Suprapubic skin (tissue), 4 donors: ENCODE measurements at regions not wholly inside any gene's neighbourhood (a gene's known extent, or its start where the extent isn't known, plus 50 kb on each side); places are given as distances from the start of the nearest gene placed in this dataset.

Source experiments
- DNase-seq, 2 donors: peaks; one replicate each; pipeline ENCODE4 v3.0.0-alpha.2; 2019; ENCODE audit warnings: low spot score in 2 of 2
- H3K27ac ChIP-seq: fragments of 200-600 bp; sonication (generic); one replicate; pipeline ENCODE4 v1.5.1; 2019
- H3K27me3 ChIP-seq: fragments of 200-600 bp; sonication (generic); one replicate; pipeline ENCODE4 v1.5.1; 2019
- H3K36me3 ChIP-seq: fragments of 200-600 bp; sonication (generic); one replicate; pipeline ENCODE4 v1.5.1; 2019
- H3K4me1 ChIP-seq: fragments of 200-600 bp; sonication (generic); one replicate; pipeline ENCODE4 v1.5.1; 2019
- H3K4me3 ChIP-seq: fragments of 200-600 bp; sonication (generic); one replicate; pipeline ENCODE4 v1.5.1; 2019; ENCODE audit warnings: mild to moderate bottlenecking
- H3K9me3 ChIP-seq: fragments of 200-600 bp; sonication (generic); one replicate; pipeline ENCODE4 v1.5.1; 2019
- EP300 ChIP-seq: sonication (generic); formaldehyde crosslinking; IDR thresholded peaks from one replicate; pipeline ENCODE4 v1.6.1; 2017; ENCODE audit warnings: antibody characterized with exemption
- POLR2A ChIP-seq, 2 donors: fragments of 450-650 bp; IDR thresholded peaks; one replicate each; pipeline ENCODE4 v1.6.1; 2017; ENCODE audit warnings: antibody characterized with exemption in 2 of 2, mild to moderate bottlenecking in 2 of 2, moderate library complexity in 2 of 2
- POLR2AphosphoS5 ChIP-seq, 3 donors: sonication (generic); formaldehyde crosslinking; IDR thresholded peaks; one replicate each; pipeline ENCODE4 v1.6.1; 2017; ENCODE audit warnings: antibody characterized with exemption in 3 of 3
- WGBS: methylation state at CpG from one replicate; pipeline ENCODE4 v1.1.5; 2018; 5-methylcytosine and 5-hydroxymethylcytosine counted together
- TF ChIP-seq, protein P1 (sequence below), 2 donors: fragments of 200-600 bp in 1 of 2; fragments of 450-650 bp in 1 of 2; sonication (generic) in 1 of 2; IDR thresholded peaks; one replicate each; pipeline ENCODE4 v1.5.1; 2016 to 2019; ENCODE audit warnings: antibody characterized with exemption in 2 of 2, mild to moderate bottlenecking in 1 of 2, moderate library complexity in 1 of 2

DNA sequence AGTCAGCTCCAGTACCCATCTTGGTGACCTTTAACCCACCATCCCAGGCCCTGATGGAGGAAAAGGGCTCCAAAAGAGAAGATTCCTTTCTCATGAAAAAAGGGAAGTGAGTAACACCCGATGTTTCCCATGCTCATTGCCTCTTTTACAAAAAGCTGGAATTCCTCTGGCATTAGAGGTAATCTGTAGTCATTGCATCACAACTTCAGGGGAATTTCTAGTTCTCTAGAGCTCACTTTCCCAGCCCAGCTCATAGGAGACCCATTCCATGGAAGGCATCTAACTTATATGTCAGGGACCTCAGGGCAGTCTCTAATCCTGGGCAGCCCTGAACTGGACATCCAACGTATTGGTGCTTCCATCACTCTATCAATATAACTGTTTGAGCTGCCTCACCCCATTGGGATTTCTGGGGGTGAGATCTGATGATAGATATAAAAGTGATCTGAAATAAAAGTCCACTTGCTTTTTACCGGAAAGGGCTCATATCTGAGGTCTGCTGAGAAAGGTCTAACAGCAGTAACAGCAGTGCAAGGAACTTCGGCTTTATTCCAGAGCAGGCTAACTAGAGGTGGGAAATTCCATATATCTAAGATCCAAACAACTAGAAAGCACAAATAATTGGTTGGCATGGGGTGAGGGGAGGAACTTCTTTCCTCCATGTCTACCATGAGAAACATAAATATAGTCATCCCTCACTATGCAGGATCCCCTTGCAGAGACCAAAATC, 106.1 kb downstream of the ETAA1 start:
- Histone ChIP-seq H3K27me3 (no peaks in the 10 kb centered on the region), H3K36me3 (no peaks in the 10 kb centered on the region), H3K4me1 (peaks cover 8% of the 10 kb centered on the region), H3K4me3 (no peak overlapping the region), H3K9me3 (no peaks in the 10 kb centered on the region), H3K27ac (no peak overlapping the region)
- no peak for DNase-seq
- TF ChIP-seq POLR2A (IDR thresholded peaks at IDR 0.05) (no peak), POLR2AphosphoS5 (IDR thresholded peaks at IDR 0.05) (no peak), EP300 (no peak)
- TF ChIP-seq, protein P1, sequence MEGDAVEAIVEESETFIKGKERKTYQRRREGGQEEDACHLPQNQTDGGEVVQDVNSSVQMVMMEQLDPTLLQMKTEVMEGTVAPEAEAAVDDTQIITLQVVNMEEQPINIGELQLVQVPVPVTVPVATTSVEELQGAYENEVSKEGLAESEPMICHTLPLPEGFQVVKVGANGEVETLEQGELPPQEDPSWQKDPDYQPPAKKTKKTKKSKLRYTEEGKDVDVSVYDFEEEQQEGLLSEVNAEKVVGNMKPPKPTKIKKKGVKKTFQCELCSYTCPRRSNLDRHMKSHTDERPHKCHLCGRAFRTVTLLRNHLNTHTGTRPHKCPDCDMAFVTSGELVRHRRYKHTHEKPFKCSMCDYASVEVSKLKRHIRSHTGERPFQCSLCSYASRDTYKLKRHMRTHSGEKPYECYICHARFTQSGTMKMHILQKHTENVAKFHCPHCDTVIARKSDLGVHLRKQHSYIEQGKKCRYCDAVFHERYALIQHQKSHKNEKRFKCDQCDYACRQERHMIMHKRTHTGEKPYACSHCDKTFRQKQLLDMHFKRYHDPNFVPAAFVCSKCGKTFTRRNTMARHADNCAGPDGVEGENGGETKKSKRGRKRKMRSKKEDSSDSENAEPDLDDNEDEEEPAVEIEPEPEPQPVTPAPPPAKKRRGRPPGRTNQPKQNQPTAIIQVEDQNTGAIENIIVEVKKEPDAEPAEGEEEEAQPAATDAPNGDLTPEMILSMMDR (IDR thresholded peaks at IDR 0.05) = no peak
- WGBS = 69% methylated on average over 4 of the region's 4 CpGs

- H3K4me1 ChIP-seq = peaks cover 12% of the 10 kb centered on the region
- H3K9me3 ChIP-seq = no peaks in the 10 kb centered on the region
- no peak overlapping the region for H3K4me3 ChIP-seq
- WGBS = 61% methylated on average over 3 of the region's 3 CpGs
- H3K27me3 ChIP-seq = no peaks in the 10 kb centered on the region
- no peak for DNase-seq
- H3K36me3 ChIP-seq = no peaks in the 10 kb centered on the region
- TF ChIP-seq POLR2AphosphoS5 (IDR thresholded peaks at IDR 0.05) = no peak
- H3K27ac ChIP-seq = no peak overlapping the region
Measured at GRCh38 chr2:67510745-67511144, 113.6 kb downstream of the ETAA1 start.

GRCh38 chr2:67514515-67514914, 117.4 kb downstream of the ETAA1 start:
- H3K36me3 ChIP-seq = no peaks in the 10 kb centered on the region
- TF ChIP-seq POLR2A (IDR thresholded peaks at IDR 0.05) = no peak
- TF ChIP-seq, protein P1 (IDR thresholded peaks at IDR 0.05) = no peak
- no peak for TF ChIP-seq EP300
- no peak for TF ChIP-seq POLR2AphosphoS5 (IDR thresholded peaks at IDR 0.05)
- H3K27ac ChIP-seq = no peak overlapping the region
- no peaks in the 10 kb centered on the region for H3K27me3 ChIP-seq
- H3K9me3 ChIP-seq = no peaks in the 10 kb centered on the region
- DNase-seq = no peak
- H3K4me1 ChIP-seq = peaks cover 14% of the 10 kb centered on the region
- H3K4me3 ChIP-seq = no peak overlapping the region

DNA sequence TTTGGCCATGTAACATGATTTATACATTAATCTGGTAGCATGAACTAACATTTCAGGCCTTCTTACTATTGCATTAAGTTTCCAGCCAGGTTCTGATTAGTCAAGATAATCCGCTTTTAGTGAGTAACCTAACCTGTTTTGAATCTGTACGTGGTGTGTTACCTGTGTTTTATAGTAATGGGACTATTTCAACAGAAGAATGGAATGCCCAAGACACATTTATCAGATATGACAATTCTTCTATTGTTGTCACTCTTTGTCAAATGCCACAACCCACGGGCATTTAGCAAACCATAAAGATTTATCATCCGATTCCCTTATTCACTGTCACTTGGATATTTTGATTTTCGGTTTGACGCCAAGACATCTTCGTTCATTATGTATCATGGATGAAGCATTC, 117.9 kb downstream of the ETAA1 start:
- 55% methylated on average over 7 of the region's 7 CpGs for WGBS

GRCh38 chr2:67515538-67515937, 118.4 kb downstream of the ETAA1 start:
- DNase-seq = no peak
- WGBS = 93% methylated on average over 1 of the region's 1 CpG
- no peaks in the 10 kb centered on the region for H3K27me3 ChIP-seq
- H3K27ac ChIP-seq = no peak overlapping the region
- H3K4me1 ChIP-seq = peaks cover 14% of the 10 kb centered on the region
- no peak overlapping the region for H3K4me3 ChIP-seq
- no peaks in the 10 kb centered on the region for H3K36me3 ChIP-seq
- H3K9me3 ChIP-seq = no peaks in the 10 kb centered on the region
- no peak for TF ChIP-seq POLR2AphosphoS5 (IDR thresholded peaks at IDR 0.05)
- no peak for TF ChIP-seq EP300
- no peak for TF ChIP-seq POLR2A (IDR thresholded peaks at IDR 0.05)
- TF ChIP-seq, protein P1 (IDR thresholded peaks at IDR 0.05) = no peak

More for the DNA sequence above, 117.9 kb downstream of the ETAA1 start:
- TF ChIP-seq POLR2A (IDR thresholded peaks at IDR 0.05) = no peak
- TF ChIP-seq, protein P1 (IDR thresholded peaks at IDR 0.05) = no peak
- no peak for TF ChIP-seq EP300
- no peak for TF ChIP-seq POLR2AphosphoS5 (IDR thresholded peaks at IDR 0.05)
- Histone ChIP-seq H3K36me3 (no peaks in the 10 kb centered on the region), H3K4me1 (peaks cover 14% of the 10 kb centered on the region), H3K9me3 (no peaks in the 10 kb centered on the region), H3K27me3 (no peaks in the 10 kb centered on the region), H3K4me3 (no peak overlapping the region), H3K27ac (no peak overlapping the region)
- DNase-seq = no peak

DNA sequence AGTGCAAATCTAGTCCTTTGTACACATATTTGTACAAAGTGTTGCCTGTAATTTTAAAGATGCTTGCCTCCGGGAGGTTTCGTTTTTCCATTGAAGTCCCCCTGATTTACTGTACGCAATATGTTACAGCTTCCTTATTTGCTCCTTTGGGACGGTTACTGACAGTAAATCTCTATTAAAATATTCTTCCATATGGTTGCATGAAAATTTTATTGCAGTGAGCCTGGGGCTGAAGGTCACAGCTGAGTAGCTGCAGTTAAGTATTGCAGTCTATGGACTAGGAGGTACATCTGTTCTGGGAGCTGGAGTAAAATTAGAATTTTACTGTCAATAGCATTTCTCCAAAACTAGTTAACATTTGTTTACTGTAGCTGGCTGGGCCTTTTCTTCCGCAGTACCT, 119.2 kb downstream of the ETAA1 start:
- Histone ChIP-seq H3K9me3 (no peaks in the 10 kb centered on the region), H3K4me1 (peaks cover 14% of the 10 kb centered on the region), H3K27me3 (no peaks in the 10 kb centered on the region), H3K36me3 (no peaks in the 10 kb centered on the region), H3K4me3 (no peak overlapping the region), H3K27ac (no peak overlapping the region)
- TF ChIP-seq EP300 = no peak
- TF ChIP-seq, protein P1 (IDR thresholded peaks at IDR 0.05) = no peak
- no peak for TF ChIP-seq POLR2AphosphoS5 (IDR thresholded peaks at IDR 0.05)
- TF ChIP-seq POLR2A (IDR thresholded peaks at IDR 0.05) = no peak
- 75% methylated on average over 5 of the region's 5 CpGs for WGBS
- no peak for DNase-seq
